HuH-7.5 (cell line): ENCODE measurements at regions not wholly inside any gene's neighbourhood (a gene's known extent, or its start where the extent isn't known, plus 50 kb on each side); places are given as distances from the start of the nearest gene placed in this dataset.

Source experiments
- DNase-seq: peaks from one replicate; pipeline ENCODE4 v3.0.0; 2011; ENCODE audit warnings: low spot score

DNA sequence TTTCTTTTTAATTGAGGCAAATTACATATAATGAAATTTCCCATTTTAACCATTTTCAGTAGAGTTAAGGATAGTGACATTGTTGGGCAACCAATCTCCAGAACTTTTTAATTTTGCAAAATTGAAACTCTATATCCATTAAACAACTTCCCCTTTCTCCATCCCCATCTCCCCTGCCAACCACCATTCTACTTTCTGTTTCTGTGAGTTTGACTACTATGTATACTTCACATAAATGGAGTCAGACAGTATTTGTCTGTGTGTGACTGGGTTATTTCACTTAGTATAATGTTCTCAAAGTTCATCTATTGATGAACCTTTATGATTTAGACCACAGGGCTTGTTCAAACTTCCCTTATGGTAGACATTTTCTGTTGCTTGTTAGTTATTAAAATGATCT lies 364.5 kb upstream of the MAD2L1 start:
- no peak for DNase-seq

DNA sequence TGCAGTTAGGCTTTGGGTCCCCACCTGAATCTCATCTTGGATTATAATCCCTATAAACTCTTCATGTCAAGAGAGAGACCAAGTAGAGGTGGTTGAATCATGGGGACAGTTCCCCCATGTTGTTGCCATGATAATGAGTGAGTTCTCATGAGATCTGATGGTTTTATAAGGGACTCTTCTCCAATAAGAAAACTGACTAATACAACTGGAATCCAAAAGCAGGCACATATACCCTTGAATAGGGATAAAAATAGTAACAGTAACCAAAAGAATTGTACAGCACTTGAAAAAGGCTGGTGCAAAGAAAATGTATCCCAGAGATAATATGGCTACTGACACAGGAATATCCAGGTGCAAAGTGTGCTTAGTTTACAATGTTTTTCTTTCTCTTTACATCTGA lies 351.5 kb upstream of the MAD2L1 start:
- DNase-seq = no peak

DNA sequence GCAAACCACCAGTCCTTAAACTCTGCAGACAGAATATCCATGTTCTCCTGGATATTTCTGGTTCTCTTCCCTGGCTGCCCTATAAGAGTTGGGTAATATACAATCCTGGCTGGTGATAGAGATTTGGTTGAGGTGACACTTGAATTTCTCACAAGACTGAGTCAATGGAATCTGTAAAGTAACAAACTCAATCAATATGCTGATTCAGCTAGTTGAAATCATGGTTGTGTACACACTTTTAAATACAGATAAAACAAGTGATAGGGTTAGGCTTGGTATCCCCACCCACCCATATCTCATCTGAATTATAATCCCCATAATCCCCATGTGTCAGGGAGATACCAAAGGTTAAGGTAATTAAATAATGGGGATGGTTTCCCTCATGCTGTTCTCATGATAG lies 349.2 kb upstream of the MAD2L1 start:
- DNase-seq = no peak

DNA sequence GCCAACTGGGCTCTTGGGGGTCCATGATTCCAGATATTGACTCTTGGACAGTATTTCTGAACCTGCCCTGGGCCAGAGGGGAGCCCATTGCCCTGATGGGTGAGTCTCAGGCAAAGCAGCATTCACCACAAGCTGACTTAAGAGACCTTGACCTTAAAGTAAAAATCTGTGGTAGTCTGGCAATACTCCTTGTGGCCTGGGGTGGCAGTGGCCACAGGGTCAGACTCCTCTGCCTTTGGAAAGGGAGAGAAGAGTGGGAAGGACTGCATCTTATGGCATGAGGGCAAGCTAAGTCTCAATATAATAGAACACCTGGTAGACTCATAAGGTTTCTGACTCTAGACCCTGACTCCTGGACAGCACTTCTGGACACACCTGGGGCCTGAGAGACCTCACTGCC lies 340.3 kb upstream of the MAD2L1 start:
- no peak for DNase-seq

DNA sequence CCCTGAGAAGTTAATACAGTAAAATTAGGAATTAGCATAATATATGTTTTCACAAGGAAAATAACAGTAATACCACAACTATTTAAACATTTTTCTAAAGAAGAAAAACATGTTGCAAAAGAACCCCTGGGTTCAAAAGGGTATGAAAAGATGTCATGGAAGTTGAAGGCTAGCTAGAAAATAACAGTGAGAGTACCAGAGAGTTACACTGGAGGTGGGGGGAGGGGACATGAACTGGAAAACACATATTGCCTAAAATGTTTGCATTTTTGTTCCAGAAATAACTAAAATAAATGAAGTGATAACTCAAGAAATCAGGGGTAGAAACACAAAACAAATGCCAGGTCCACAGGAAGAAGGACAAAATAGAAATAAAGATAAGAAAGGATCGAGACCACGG lies 336.6 kb upstream of the MAD2L1 start:
- DNase-seq = no peak

DNA sequence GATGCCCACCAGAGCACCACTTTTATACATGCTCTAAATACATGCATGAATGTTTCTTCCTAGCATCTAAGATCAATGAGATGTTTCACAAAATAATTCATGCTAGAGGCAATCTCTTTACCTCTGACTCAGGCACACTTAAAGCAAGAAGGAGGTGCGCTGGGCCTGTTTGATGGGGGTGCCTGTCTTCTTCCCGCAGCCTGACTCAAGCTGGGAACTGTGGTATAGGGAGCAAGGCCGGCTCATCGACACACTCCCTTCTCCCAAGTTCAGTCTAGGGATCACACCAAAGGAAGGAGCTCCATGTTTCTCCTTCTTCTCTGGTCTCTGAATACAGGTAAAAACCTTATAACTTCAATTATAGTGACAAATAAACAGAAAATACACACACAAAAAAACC lies 333.8 kb upstream of the MAD2L1 start:
- DNase-seq = no peak

DNA sequence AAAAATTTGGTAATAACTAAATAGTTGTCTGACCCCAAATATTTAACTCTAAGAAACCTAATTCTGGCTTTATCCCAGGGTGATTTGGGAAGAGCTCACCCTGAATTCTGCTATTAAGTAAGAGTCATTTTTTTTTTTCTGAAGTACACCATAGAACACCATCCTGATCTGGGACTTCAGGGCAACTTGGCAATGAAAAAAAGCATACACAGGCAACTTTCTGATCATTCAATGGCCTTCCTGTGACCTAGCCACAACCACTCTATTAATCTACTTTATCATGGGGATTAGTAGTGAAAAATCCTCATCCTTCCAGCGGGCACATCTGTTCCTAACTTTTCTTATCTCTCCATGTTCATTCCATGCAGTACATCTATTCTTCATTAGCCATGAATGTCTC lies 333.2 kb upstream of the MAD2L1 start:
- DNase-seq = no peak

DNA sequence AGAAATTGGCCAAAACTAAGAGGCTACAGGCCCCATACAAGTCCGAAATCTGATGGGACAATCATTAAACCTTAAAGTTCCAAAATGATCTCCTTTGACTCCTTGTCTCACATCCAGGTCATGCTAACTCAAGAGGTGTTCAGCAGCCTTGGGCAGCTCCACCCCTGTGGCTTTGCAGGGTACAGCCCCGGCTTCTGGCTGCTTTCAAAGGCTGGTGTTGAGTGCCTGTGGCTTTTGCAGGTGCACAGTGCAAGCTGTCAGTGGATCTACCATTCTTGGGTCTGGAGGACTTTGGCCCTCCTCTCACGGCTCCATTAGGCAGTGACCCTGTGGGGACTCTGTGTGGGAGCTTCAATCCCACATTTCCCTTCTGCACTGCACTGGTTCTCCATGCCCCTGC lies 329.1 kb upstream of the MAD2L1 start:
- DNase-seq = no peak

DNA sequence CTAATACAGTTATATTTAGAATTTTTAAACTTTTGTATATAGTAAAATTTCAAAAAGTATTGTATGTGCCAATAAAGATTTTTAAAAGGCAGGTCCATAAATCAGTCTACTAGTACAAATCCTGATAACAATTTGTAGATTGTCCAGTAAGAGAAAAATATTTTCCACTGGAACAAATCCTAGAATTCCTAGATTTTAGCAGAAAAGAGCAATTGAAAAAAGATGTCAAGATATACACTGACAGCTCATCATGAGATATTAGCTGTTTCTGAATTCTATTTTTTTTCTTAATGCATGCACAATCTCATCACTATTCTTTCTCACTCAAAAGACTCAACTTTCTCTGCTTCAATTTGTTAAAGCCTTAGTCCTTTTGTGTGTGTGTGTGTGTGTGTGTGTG lies 289.2 kb upstream of the MAD2L1 start:
- DNase-seq = no peak

DNA sequence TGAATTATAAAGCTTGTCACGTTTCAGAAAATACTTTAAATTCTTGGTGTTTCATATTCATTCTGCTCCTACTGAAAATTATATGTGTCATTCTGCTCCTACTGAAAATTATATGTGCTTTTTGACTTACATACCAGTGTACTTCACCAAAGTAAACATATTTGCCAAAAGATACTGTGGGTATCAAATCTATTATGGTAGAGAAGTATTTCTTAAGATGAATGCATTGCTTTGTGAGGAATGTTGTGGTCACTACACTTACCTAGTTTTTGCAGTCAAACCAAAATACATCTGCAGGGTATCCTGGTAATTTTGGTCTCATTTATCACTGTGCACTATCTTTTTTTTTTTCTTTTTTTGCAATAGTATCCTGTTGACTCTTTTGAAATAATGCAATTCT lies 287.7 kb upstream of the MAD2L1 start:
- no peak for DNase-seq

DNA sequence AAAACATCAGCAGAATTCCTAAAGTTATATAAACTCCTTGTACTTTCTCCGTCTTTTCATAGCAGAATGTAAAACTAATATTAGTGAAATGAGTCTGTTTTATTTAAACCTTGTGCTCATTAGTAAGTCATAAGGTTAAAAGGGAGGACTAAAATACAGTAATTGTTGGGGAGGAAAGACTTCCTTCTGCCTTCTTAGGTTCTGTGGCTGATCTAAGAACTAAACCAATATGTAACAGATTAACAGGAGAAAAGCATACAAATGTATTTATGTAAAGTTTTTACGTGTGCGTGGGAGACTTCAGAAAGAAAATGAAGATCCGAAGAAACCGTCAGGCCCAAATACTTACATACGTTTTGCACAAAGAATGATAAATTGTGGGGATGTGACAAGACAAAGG lies 286.6 kb upstream of the MAD2L1 start:
- DNase-seq = no peak

DNA sequence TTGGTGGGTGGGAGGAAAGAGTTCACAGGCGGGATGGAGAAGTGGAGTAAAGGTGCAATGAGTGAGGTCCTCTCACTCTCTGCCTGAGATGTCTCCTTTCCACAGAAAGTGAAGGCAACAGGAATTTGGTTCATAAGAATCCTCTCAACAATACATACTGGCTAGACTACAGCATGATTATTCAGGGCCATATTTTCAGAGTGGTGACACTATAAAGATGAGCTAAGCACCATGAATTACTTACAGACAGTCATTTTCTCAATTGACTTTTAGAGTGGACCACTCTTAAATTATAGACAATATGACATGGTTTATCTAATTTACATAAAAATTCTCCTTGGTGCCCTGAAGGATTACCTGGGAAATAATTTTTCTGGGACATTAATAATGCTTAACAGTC lies 286.1 kb upstream of the MAD2L1 start:
- no peak for DNase-seq

DNA sequence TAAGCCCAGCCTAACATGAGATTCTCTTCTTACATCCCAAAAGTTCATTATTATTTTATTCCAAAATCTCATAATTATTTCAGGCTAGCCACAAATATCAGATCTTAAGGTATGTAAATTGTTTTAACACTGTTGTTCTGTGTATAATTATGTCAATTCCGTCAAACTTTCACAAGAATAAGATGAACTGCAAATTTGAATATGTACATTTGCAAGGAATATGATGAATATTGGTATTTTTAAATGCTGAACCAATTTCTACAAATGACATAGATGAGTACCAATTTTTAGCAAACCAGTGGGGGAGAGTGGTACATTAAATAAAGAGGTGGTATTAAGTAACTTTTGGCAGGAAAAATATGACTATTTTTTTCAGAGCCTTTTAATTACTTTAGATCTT lies 282.3 kb upstream of the MAD2L1 start:
- DNase-seq = no peak

DNA sequence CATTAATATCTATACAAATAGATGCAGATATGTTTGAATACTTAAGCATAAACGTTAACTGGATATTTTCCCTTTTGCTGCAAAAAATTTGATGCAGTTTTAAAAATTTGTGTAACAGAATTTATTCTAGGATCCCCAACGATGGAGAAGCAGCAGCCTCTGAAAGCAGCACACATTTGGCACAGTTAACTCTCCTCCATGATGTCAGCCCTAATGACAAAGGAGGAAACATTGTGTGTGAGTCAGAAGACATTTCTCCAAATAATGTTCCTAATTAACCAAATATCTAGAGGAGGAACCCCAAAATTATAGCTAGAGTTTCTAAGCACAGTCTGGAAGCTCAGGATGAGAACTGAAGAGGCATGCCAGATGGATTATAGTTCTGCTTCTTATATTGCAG lies 281.9 kb upstream of the MAD2L1 start:
- DNase-seq = no peak

DNA sequence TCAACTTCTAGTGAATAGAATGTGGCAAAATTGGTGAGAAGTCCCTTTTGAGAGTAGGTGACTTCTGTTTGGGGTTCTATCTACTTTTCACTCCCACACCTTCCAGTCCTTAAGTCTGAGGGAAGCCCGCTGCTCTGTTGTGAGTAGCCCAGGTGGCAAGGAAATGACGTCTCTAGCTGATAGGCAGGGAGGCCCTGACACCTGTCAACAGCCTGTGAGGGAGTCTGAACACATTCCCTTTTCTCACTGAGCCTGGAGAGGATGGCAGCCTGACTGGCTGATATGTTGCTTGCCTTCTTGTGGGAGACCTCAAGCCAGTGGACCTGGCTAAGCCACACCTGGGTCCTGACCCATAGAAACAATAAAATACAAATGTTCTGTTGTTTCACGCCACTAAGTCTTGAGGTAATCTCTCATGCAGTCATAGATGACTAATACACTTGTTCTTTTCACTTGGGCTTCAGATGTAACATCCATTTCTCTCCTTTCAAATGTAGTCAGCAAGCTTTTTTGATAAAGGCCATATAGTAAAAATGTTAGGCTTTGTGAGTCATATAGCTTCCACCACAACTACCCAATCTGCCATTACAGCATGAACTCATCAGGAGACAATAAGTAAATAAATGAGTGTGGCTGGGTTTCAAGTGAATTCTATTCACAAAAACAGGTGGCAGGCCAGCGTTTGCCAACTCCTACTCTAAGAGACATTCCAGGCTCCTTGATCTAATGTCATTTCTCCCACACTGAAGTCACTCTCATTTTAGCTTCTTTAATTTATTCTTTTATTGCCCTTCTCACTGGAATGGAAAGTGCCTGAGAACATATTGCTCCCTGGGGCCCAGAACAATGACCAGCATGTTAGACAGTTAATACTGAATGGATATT lies 265.1 kb upstream of the MAD2L1 start:
- no peak for DNase-seq

DNA sequence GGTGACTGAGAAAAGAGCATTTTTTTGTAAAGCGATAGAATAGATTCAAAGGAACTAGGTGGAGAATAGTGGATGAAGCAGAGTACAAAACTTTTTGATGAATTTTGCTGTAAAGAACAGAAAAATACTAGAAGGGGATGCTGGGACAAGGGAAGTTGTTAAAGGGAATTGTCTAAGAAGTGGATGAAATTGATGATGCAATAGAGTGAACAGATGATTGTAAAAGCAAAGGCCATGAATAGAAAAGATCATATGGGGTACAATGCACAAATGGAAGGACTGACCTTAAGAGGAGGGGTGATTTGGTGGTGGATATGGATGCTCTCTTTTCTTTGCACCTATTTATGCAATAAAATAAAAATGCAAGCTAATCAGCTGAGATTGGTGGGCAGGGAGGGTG lies 262.7 kb upstream of the MAD2L1 start:
- no peak for DNase-seq

DNA sequence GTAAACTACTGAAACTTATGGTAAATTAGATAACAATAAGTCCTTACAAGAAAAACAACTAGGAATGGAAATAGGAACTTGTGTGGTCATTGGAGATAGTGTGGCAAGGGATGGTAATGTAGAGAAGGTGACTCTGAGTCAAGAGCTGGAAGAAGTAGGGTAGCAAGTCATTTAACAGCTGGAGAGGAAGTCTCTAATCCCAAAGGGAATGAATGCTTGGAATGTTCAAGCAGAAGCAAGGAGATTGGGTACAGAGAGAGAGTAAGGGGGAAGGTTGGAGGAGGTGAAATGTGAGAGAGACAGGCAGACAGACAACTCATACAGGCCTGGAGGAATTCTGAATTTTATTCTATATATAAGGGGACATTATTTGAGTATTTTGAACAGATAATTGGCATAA lies 260.6 kb upstream of the MAD2L1 start:
- no peak for DNase-seq

DNA sequence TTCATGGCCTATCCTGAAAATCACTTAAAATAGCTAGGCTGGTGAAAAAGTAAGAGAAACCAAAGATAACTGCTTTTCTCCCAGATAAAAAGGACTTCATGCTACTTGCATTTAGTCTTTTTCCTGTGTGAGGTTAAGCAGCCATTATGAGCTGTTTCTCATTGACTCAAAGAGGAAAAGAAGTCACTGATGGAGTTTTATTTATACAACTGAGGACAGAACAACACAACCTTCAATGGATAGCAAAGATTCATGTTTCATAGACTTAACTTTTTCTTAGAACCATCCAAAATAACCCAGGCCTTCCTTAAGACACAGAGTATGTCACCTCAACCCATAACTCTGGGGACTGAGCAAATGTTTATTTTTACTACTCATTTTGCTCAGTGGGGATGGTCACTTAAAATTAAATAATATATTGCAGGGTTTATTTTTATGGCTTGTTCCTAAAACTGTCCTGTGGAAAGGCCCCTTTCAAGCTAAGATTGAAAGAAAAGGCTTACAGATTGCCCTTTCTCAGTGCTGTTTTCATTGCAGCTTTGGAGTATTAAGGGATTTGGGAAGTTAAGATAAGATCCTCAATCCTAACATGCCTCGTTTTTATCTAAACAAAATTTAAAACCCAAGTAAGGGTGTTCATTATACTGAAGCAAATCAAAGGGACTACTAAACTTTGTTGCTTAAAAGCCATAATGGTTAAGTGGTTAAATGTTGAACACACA lies 252.6 kb upstream of the MAD2L1 start:
- DNase-seq = no peak

DNA sequence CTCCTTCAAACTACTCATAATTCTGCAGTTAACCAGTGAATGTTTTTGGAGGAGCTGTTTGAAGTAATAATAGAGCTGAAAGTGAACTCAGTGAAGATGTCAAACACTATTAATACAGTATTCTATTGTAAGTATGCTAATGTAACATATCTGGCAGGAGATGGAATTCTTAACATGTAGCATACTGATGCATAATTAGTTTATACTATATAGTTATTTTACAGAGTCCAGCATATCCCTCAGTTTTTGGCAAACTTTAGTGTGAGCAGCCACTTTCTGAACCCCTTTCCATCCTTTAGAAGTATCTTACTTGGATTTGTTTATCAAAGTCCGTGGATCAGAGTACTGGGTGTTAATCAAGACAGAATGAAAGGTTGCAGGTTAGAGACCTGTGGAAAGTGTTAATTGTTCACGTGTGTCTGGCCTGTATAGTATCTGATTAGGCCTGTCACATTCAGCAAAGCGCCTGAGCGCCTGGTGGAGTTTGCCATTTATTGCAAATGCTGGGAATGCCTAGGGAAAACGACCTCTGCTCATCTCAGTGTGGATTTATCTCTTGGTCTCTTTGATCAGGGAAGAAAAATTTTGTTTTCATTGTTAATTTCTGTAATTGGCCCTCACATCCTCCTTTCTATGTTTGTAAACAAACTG lies 251.7 kb upstream of the MAD2L1 start:
- DNase-seq = no peak

DNA sequence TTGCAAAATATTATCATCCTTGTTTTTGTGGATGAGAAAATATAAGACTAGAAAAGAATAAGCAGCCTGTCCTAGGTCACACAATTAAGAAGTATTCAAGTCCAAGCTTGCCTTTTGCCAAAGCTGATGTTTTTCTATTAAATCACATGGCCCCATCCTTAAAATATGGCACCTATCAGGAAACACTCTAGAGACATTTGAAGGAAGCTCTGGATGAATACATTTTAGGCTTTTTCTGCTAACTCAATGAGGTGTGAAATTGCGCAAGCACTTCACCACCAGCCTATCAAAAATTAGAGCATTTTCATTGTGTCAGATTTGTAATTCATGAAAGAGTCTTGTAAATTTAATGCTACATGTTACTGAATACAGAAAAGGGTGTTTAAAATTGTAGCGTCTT lies 251.1 kb upstream of the MAD2L1 start:
- no peak for DNase-seq

DNA sequence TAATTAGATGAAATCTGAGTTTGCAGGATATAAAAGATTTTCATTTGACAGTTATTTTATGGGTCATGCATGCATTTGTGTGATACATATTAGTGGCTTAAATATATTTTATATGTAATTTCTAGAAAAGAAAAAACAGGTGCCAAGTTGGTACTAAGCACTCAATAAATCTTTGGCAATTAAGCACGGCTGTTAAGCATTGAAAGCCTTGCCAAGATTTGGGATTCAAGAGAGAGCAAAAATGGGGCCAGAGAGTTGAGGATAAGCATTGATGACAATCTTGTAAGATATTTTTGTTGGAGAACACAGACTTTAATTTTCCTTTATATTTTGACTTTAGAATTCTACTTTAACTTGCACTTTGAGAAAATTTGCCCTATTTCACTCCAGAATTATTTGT lies 249.8 kb upstream of the MAD2L1 start:
- DNase-seq = no peak

DNA sequence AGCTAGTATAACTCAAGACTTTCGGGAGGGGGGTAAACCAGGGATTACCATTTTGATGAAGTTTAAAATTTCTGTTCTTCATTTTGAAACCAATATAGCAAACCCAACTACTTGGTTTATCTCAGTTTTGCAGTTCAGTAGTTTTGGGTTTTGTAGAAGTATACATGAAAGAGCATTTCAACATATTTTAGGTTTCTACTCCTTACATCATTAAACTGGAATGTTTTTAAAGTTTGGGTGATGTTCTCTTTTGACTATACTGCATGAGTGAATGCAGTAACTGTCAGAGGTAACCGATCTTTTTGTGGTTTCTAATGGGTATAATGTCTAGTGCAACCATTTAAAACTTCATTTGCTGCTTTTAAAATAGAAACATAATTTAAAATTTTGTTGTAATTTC lies 248.3 kb upstream of the MAD2L1 start:
- DNase-seq = no peak

DNA sequence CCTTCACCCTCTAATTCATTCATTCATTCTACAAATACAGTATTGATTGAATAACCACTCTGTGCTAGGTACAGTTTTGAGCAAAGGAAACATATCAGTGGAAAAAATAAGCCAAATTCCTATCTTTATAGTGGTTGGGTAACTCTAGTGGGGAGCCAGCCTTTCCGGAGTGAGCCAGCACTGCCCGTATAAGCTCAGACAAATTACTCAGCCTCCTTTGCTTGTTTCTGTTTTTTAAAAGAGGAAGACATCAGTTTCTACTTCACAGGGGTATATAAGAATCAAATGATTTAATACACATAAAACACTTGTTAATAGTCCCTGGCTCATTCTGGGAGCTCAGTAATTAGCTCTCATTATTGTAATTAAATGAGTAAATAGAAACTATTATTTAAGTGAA lies 238.2 kb upstream of the MAD2L1 start:
- DNase-seq = no peak
